GM18508 (cell line): ENCODE measurements at regions not wholly inside any gene's neighbourhood (a gene's known extent, or its start where the extent isn't known, plus 50 kb on each side); places are given as distances from the start of the nearest gene placed in this dataset.

Experiments
- ATAC-seq: cut with Tn5 transposase; IDR thresholded peaks from one replicate; pipeline ENCODE4 v1.9.1; 2021; ENCODE audit warnings: moderate number of reproducible peaks; ENCODE audit not compliant: insufficient read depth, unreplicated experiment

- ATAC-seq, result no peak
Observed at GRCh38 chr20:40497899-40498691, 190.9 kb downstream of the MAFB start.

- no peak for ATAC-seq
Observed at GRCh38 chr20:40495956-40496355, 193.1 kb downstream of the MAFB start.

- ATAC-seq, result no peak
Observed at GRCh38 chr20:40494248-40494647, 194.8 kb downstream of the MAFB start.

GRCh38 chr20:40493549-40493948 is 195.5 kb downstream of the MAFB start:
- ATAC-seq, result no peak

GRCh38 chr20:40493071-40493470 is 196.0 kb downstream of the MAFB start:
- ATAC-seq, result no peak

GRCh38 chr20:40491009-40491590 is 197.9 kb downstream of the MAFB start:
- no peak for ATAC-seq

GRCh38 chr20:40489886-40490285 is 199.2 kb downstream of the MAFB start:
- no peak for ATAC-seq

- no peak for ATAC-seq
Observed at GRCh38 chr20:40488401-40488800, 200.6 kb downstream of the MAFB start.

GRCh38 chr20:40486297-40486696 is 202.7 kb downstream of the MAFB start:
- no peak for ATAC-seq

- ATAC-seq, result no peak
Observed at GRCh38 chr20:40481743-40482458, 207.1 kb downstream of the MAFB start.

- no peak for ATAC-seq
Observed at GRCh38 chr20:40481337-40481736, 207.7 kb downstream of the MAFB start.

- no peak for ATAC-seq
Observed at GRCh38 chr20:40477805-40478204, 211.2 kb downstream of the MAFB start.

- no peak for ATAC-seq
Observed at GRCh38 chr20:40476461-40476860, 212.6 kb downstream of the MAFB start.

- ATAC-seq, result no peak
Observed at GRCh38 chr20:40472905-40473304, 216.1 kb downstream of the MAFB start.

GRCh38 chr20:40471261-40471629 is 217.8 kb downstream of the MAFB start:
- ATAC-seq, result no peak

- no peak for ATAC-seq
Observed at GRCh38 chr20:40470445-40471260, 218.4 kb downstream of the MAFB start.

- ATAC-seq, result no peak
Observed at GRCh38 chr20:40468759-40469158, 220.3 kb downstream of the MAFB start.

GRCh38 chr20:40467703-40468411 is 221.2 kb downstream of the MAFB start:
- no peak for ATAC-seq

GRCh38 chr20:40467067-40467466 is 222.0 kb downstream of the MAFB start:
- no peak for ATAC-seq

GRCh38 chr20:40464731-40465208 is 224.3 kb downstream of the MAFB start:
- ATAC-seq, result no peak
